CD14-positive monocyte (primary cell): ENCODE measurements at regions not wholly inside any gene's neighbourhood (a gene's known extent, or its start where the extent isn't known, plus 50 kb on each side); places are given as distances from the start of the nearest gene placed in this dataset.

Source experiments
- DNase-seq, 3 donors: peaks; one replicate each; pipeline ENCODE4 v3.0.0-alpha.2; 2011 to 2022
- H2AFZ ChIP-seq: 2 replicates; pipeline ENCODE4 v1.6.0; 2012; ENCODE audit warnings: mild to moderate bottlenecking, low read depth, low read length, inconsistent platforms; ENCODE audit not compliant: insufficient read depth, poor library complexity, severe bottlenecking
- H3K27ac ChIP-seq, 2 donors: 1 replicate in 1 of 2; 2 replicates in 1 of 2; pipeline ENCODE4 v1.5.1; 2012 to 2013; ENCODE audit warnings: low read length in 2 of 2, control low read depth in 1 of 2, inconsistent platforms in 1 of 2, low read depth in 1 of 2, mild to moderate bottlenecking in 1 of 2
- H3K27me3 ChIP-seq, 2 donors: one replicate each; pipeline versions ENCODE4 v1.6.0 to v1.6.1; 2011 to 2013; ENCODE audit warnings: low read length in 2 of 2; ENCODE audit not compliant: control insufficient read depth in 2 of 2, insufficient read depth in 2 of 2
- H3K36me3 ChIP-seq, 2 donors: replicated peaks in 1 of 2; 1 replicate in 1 of 2; 2 replicates in 1 of 2; pipeline versions ENCODE4 v1.5.1 to v1.6.1; 2012 to 2013; ENCODE audit warnings: low read length in 2 of 2, control low read depth in 1 of 2, inconsistent platforms in 1 of 2, mild to moderate bottlenecking in 1 of 2; ENCODE audit not compliant: insufficient read depth in 2 of 2, control insufficient read depth in 1 of 2
- H3K4me1 ChIP-seq, 2 donors: 1 replicate in 1 of 2; 2 replicates in 1 of 2; pipeline versions ENCODE4 v1.5.1 to v1.6.1; 2012 to 2013; ENCODE audit warnings: low read length in 2 of 2, control low read depth in 1 of 2, inconsistent platforms in 1 of 2, mild to moderate bottlenecking in 1 of 2, moderate library complexity in 1 of 2; ENCODE audit not compliant: insufficient read depth in 2 of 2, control insufficient read depth in 1 of 2
- H3K4me2 ChIP-seq: replicated peaks from 2 replicates; pipeline ENCODE3; 2012; ENCODE audit warnings: low read length, moderate library complexity, mild to moderate bottlenecking; ENCODE audit not compliant: poor library complexity, severe bottlenecking; ENCODE audit errors: extremely low read depth
- H3K4me3 ChIP-seq, 3 experiments: fragments of 200-600 bp in 1 of 3; sonication (generic) in 1 of 3; replicated peaks in 1 of 3; 1 replicate in 2 of 3; 2 replicates in 1 of 3; pipeline ENCODE4 v1.5.1; 2011 to 2013; ENCODE audit warnings: low read length in 3 of 3, mild to moderate bottlenecking in 3 of 3, control low read depth in 2 of 3, low read depth in 2 of 3, inconsistent platforms in 1 of 3, moderate library complexity in 1 of 3
- H3K79me2 ChIP-seq: 2 replicates; pipeline ENCODE4 v1.6.0; 2012; ENCODE audit warnings: mild to moderate bottlenecking, control low read depth, inconsistent platforms, low read length, moderate library complexity; ENCODE audit not compliant: insufficient read depth
- H3K9ac ChIP-seq: 2 replicates; pipeline ENCODE4 v1.6.0; 2017; ENCODE audit warnings: low read length, mild to moderate bottlenecking; ENCODE audit not compliant: insufficient read depth, poor library complexity, severe bottlenecking
- H3K9me3 ChIP-seq, 2 donors: replicated peaks in 1 of 2; 1 replicate in 1 of 2; 2 replicates in 1 of 2; pipeline versions ENCODE4 v1.5.1 to v1.6.1; 2012 to 2013; ENCODE audit warnings: low read length in 2 of 2, control low read depth in 1 of 2; ENCODE audit not compliant: control insufficient read depth in 1 of 2, insufficient read depth in 1 of 2
- H4K20me1 ChIP-seq: 2 replicates; pipeline ENCODE4 v1.6.0; 2012; ENCODE audit warnings: mild to moderate bottlenecking, low read length, control low read depth, moderate library complexity; ENCODE audit not compliant: insufficient read depth
- H3K27ac Mint-ChIP-seq, 7 donors: one replicate each; pipeline ENCODE4 v1.8.0; 2020; ENCODE audit warnings: mild to moderate bottlenecking in 7 of 7, mixed read lengths in 7 of 7, moderate library complexity in 6 of 7, inconsistent platforms in 2 of 7
- H3K27me3 Mint-ChIP-seq, 3 donors: one replicate each; pipeline ENCODE4 v1.8.0; 2021 to 2022; ENCODE audit warnings: low read depth in 3 of 3, mild to moderate bottlenecking in 3 of 3, mixed read lengths in 3 of 3, moderate library complexity in 3 of 3, inconsistent platforms in 1 of 3
- H3K36me3 Mint-ChIP-seq, 2 donors: one replicate each; pipeline ENCODE4 v1.8.0; 2020; ENCODE audit warnings: mixed read lengths in 2 of 2, inconsistent platforms in 1 of 2, mild to moderate bottlenecking in 1 of 2
- H3K4me1 Mint-ChIP-seq: one replicate; pipeline ENCODE4 v1.8.0; 2020; ENCODE audit warnings: mild to moderate bottlenecking, mixed read lengths
- H3K4me3 Mint-ChIP-seq, 2 donors: one replicate each; pipeline ENCODE4 v1.8.0; 2020; ENCODE audit warnings: mild to moderate bottlenecking in 2 of 2, mixed read lengths in 2 of 2, moderate library complexity in 1 of 2
- H3K9me3 Mint-ChIP-seq, 7 donors: one replicate each; pipeline ENCODE4 v1.8.0; 2020 to 2022; ENCODE audit warnings: mixed read lengths in 7 of 7, mild to moderate bottlenecking in 6 of 7, moderate library complexity in 6 of 7, inconsistent platforms in 2 of 7
- WGBS: methylation state at CpG from one replicate; pipeline ENCODE4 v1.1.5; 2013; ENCODE audit warnings: missing lambda C conversion rate; ENCODE audit not compliant: insufficient coverage; 5-methylcytosine and 5-hydroxymethylcytosine counted together
- intact Hi-C, 2 donors: fragments of 100-400 bp; cut with micrococcal nuclease; formaldehyde crosslinking; loops; one replicate each; pipeline versions ENCODE4 v1.15.0 to v1.15.1; 2023
- TF ChIP-seq, protein P1 (sequence below): fragments of 200-600 bp; IDR thresholded peaks from one replicate; pipeline ENCODE4 v1.8.0; 2022; ENCODE audit warnings: antibody characterized with exemption, mild to moderate bottlenecking

DNA sequence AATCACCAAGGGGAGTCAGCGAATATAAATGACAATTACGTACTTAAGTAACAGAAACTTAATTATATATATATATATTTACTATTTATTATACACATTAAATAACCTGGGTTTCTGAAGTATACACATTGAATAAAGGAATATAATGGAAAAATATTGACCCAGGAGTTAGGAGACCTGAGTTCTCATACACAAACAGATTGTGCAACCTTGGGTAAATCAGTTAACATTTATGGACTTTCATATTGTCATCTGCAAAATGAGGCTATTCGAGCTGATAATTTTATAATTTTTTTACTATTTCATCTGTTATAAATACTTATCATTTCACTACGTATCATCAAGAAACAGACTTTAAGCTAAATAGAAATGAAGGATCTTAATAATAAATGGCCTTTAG lies 75.1 kb upstream of the SRRM3 start:
- TF ChIP-seq, protein P1, sequence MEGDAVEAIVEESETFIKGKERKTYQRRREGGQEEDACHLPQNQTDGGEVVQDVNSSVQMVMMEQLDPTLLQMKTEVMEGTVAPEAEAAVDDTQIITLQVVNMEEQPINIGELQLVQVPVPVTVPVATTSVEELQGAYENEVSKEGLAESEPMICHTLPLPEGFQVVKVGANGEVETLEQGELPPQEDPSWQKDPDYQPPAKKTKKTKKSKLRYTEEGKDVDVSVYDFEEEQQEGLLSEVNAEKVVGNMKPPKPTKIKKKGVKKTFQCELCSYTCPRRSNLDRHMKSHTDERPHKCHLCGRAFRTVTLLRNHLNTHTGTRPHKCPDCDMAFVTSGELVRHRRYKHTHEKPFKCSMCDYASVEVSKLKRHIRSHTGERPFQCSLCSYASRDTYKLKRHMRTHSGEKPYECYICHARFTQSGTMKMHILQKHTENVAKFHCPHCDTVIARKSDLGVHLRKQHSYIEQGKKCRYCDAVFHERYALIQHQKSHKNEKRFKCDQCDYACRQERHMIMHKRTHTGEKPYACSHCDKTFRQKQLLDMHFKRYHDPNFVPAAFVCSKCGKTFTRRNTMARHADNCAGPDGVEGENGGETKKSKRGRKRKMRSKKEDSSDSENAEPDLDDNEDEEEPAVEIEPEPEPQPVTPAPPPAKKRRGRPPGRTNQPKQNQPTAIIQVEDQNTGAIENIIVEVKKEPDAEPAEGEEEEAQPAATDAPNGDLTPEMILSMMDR, result no peak

DNA sequence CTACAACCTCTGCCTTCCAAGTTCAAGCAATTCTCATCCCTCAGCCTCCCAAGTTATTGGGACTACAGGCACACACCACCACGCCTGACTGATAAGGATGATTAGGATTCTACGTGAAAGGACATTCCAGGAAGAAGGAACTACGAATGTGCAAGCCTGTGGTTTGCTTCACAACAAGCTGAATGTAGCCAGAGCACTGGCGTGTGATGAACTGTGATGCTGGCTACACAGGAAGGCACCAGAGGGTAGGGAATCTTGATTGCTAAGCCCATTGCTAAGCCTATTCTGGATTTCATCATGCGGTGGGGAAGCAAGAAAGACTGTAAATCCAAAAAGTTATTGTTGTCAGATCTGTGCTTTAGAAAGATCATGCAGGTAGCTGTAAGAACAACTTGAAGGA lies 72.3 kb upstream of the SRRM3 start:
- Histone ChIP-seq H3K4me3 (no peak overlapping the region), H4K20me1 (no peaks in the 10 kb centered on the region), H3K27me3 (no peaks in the 10 kb centered on the region), H3K9ac (no peak overlapping the region), H3K9me3 (no peaks in the 10 kb centered on the region), H3K4me2 (no peak overlapping the region), H3K36me3 (no peaks in the 10 kb centered on the region), H3K4me1 (peaks cover 12 to 17% of the 10 kb centered on the region in 2 donors), H3K79me2 (no peaks in the 10 kb centered on the region), H3K27ac (no peak overlapping the region), H2AFZ (no peak overlapping the region)
- intact Hi-C loops, result no loop called here
- Mint-ChIP-seq H3K36me3 (no peaks in the 10 kb centered on the region), H3K27ac (no peak overlapping the region), H3K4me1 (peaks cover 18% of the 10 kb centered on the region), H3K27me3 (peaks cover 0 to 2% (median 2%) of the 10 kb centered on the region in 3 donors), H3K4me3 (no peak overlapping the region), H3K9me3 (no peaks in the 10 kb centered on the region)
- WGBS, result 56% methylated on average over 4 of the region's 5 CpGs
- TF ChIP-seq, protein P1, result no peak
- DNase-seq, result no peak

More for the DNA sequence above, 75.1 kb upstream of the SRRM3 start:
- Mint-ChIP-seq H3K36me3 (no peaks in the 10 kb centered on the region), H3K4me3 (no peak overlapping the region), H3K27ac (no peak overlapping the region), H3K9me3 (no peaks in the 10 kb centered on the region), H3K4me1 (no peaks in the 10 kb centered on the region), H3K27me3 (peaks cover 0 to 2% (median 2%) of the 10 kb centered on the region in 3 donors)
- H3K27ac ChIP-seq, result no peak overlapping the region
- H2AFZ ChIP-seq, result no peak overlapping the region
- intact Hi-C loops, result no loop called here
- no peaks in the 10 kb centered on the region for H3K4me1 ChIP-seq
- no peaks in the 10 kb centered on the region for H3K9me3 ChIP-seq
- DNase-seq, result no peak
- no peaks in the 10 kb centered on the region for H4K20me1 ChIP-seq
- no peaks in the 10 kb centered on the region for H3K79me2 ChIP-seq
- H3K27me3 ChIP-seq, result no peaks in the 10 kb centered on the region
- H3K36me3 ChIP-seq, result no peaks in the 10 kb centered on the region
- no peak overlapping the region for H3K4me2 ChIP-seq
- H3K9ac ChIP-seq, result no peak overlapping the region
- H3K4me3 ChIP-seq, result no peak overlapping the region
- WGBS, result no CpG with 5 or more reads among the region's 4 CpGs
